ENCODE measurements at regions not wholly inside any gene's neighbourhood (a gene's known extent, or its start where the extent isn't known, plus 50 kb on each side); places are given as distances from the start of the nearest gene placed in this dataset.

DNA sequence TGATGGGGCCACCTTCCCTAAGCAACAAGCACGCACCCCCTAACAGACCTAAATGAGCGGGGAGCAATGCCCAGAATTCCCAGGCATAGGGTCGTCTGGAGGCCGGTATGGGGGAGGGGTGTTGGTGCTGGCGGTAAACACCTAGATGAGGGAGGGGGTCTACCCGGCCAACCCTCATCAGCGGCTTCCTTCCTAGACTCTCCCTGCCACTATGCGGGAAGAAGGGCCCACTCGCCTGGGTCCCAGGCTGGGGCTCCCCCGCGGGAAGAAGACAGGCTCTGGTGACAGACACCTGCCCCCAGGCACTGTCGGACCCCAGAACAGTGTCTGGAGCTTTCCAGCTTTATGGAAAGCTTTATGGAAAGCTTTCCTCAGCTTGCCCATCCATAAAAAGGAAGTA, 519.0 kb upstream of the SEMA6A start:
- H2AFZ ChIP-seq (ENCODE audit: control insufficient read depth, low read depth, low read length) = no peak overlapping the region
- ChIA-PET POLR2A (interaction anchor here (0.6 kb wide), 1 partner anchor 61 kb away, joined by 3 read pairs; no protein-coding TSS in a partner anchor), SMC1A (ENCODE audit: uncharacterized antibody, unreplicated experiment) (no interaction called here), CTCF (no interaction called here), RAD21 (ENCODE audit: unreplicated experiment) (no interaction called here)
- H3K27me3 ChIP-seq (replicated peaks in 1 of 2; ENCODE audit: control insufficient read depth in 2 of 2, insufficient read depth in 2 of 2, low read length in 1 of 2) = no peaks in the 10 kb centered on the region
- FAIRE-seq (no peak), ATAC-seq (no peak), DNase-seq (ENCODE audit: low read depth, low spot score) (no peak)
- H3K27ac ChIP-seq (ENCODE audit: control insufficient read depth, insufficient read depth) = no peak overlapping the region
- WGBS (ENCODE audit: insufficient coverage, insufficient replicate concordance, low lambda C conversion rate, missing lambda C conversion rate) = 74% methylated on average over 12 of the region's 12 CpGs
- no peak overlapping the region for H3K4me3 ChIP-seq
- no peak overlapping the region for H3K9ac ChIP-seq (ENCODE audit: control insufficient read depth, insufficient read depth, low read length)
- H3K36me3 ChIP-seq (ENCODE audit: control insufficient read depth in 2 of 2, insufficient read depth in 2 of 2, low read length in 1 of 2) = no peaks in the 10 kb centered on the region
- no peaks in the 10 kb centered on the region for H4K20me1 ChIP-seq (ENCODE audit: control insufficient read depth, insufficient read depth)
- no peak overlapping the region for H3K4me2 ChIP-seq (ENCODE audit: control insufficient read depth, insufficient read depth)
- in situ Hi-C loops (cut with MboI) (no loop called here), intact Hi-C loops (cut with micrococcal nuclease; ENCODE audit: unreplicated experiment) (no loop called here)
- H3K79me2 ChIP-seq (ENCODE audit: control insufficient read depth, insufficient read depth, low read length) = no peaks in the 10 kb centered on the region
- H3K9me3 ChIP-seq (replicated peaks; ENCODE audit: control insufficient read depth, insufficient read depth, low read length) = no peaks in the 10 kb centered on the region; the same call in 2 of the 3 replicates
- H3K4me1 ChIP-seq (ENCODE audit: control insufficient read depth, insufficient read depth, low read length) = no peaks in the 10 kb centered on the region
- BruUV-seq (replicated peaks) = no TSS peak
- no peak for TF ChIP-seq ZZZ3 (IDR thresholded peaks at IDR 0.05; ENCODE audit: control insufficient read depth, insufficient read length, low read depth)
- no peak for TF ChIP-seq RB1 (IDR thresholded peaks at IDR 0.05; ENCODE audit: borderline replicate concordance)
- TF ChIP-seq SUPT20H (IDR thresholded peaks at IDR 0.05; ENCODE audit: borderline replicate concordance, control insufficient read depth, low read depth, low read length) = no peak
- no peak for TF ChIP-seq STAT3 (IDR thresholded peaks at IDR 0.05; ENCODE audit: low read depth, low read length)
- TF ChIP-seq RUNX3 (IDR thresholded peaks at IDR 0.05; ENCODE audit: low read length) = no peak
- no peak for TF ChIP-seq CREM (IDR thresholded peaks at IDR 0.05; ENCODE audit: low read depth)
- TF ChIP-seq RELA (IDR thresholded peaks at IDR 0.05; ENCODE audit: borderline replicate concordance, partially characterized antibody) = no peak

DNA sequence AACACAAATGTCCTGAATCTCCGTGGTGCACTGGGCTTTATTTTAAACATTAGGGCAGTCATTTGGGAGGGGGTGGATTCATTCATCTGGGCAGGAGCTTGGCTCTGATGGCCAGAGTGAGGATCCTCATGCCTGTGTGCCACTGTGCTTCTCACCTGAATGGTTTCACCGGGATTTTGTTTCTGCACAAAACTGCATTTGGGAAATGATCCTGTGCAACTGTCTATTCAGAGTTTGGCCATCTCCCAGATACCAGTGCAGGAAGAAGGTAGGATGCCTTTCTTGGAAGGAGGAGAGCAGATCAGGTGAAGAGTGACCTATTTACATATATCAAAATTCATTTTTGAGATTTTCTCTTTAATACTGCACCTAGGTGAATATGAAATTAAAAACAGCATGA, 514.4 kb upstream of the SEMA6A start:
- DNase-seq (ENCODE audit: low read depth, low spot score) (no peak), FAIRE-seq (no peak), ATAC-seq (no peak)
- intact Hi-C loops (cut with micrococcal nuclease; ENCODE audit: unreplicated experiment) (no loop called here), in situ Hi-C loops (cut with MboI) (no loop called here)
- no peak overlapping the region for H3K27ac ChIP-seq (ENCODE audit: control insufficient read depth, insufficient read depth)
- no peaks in the 10 kb centered on the region for H3K79me2 ChIP-seq (ENCODE audit: control insufficient read depth, insufficient read depth, low read length)
- no peaks in the 10 kb centered on the region for H3K4me1 ChIP-seq (ENCODE audit: control insufficient read depth, insufficient read depth, low read length)
- BruUV-seq (replicated peaks) = no TSS peak
- no peak overlapping the region for H2AFZ ChIP-seq (ENCODE audit: control insufficient read depth, low read depth, low read length)
- 85% methylated on average over 2 of the region's 2 CpGs for WGBS (ENCODE audit: insufficient coverage, insufficient replicate concordance, low lambda C conversion rate, missing lambda C conversion rate)
- ChIA-PET SMC1A (ENCODE audit: uncharacterized antibody, unreplicated experiment) (no interaction called here), POLR2A (no interaction called here), RAD21 (ENCODE audit: unreplicated experiment) (no interaction called here), CTCF (no interaction called here)
- H3K27me3 ChIP-seq (replicated peaks in 1 of 2; ENCODE audit: control insufficient read depth in 2 of 2, insufficient read depth in 2 of 2, low read length in 1 of 2) = no peaks in the 10 kb centered on the region
- H3K4me2 ChIP-seq (ENCODE audit: control insufficient read depth, insufficient read depth) = no peak overlapping the region
- H4K20me1 ChIP-seq (ENCODE audit: control insufficient read depth, insufficient read depth) = no peaks in the 10 kb centered on the region
- no peaks in the 10 kb centered on the region for H3K9me3 ChIP-seq (replicated peaks; ENCODE audit: control insufficient read depth, insufficient read depth, low read length)
- H3K9ac ChIP-seq (ENCODE audit: control insufficient read depth, insufficient read depth, low read length) = no peak overlapping the region
- H3K36me3 ChIP-seq (ENCODE audit: control insufficient read depth in 2 of 2, insufficient read depth in 2 of 2, low read length in 1 of 2) = no peaks in the 10 kb centered on the region
- H3K4me3 ChIP-seq = no peak overlapping the region
- TF ChIP-seq ETV6 (conservative IDR thresholded peaks at IDR 0.05 in 1 of 2, IDR thresholded peaks at IDR 0.05 in 1 of 2; ENCODE audit: borderline replicate concordance in 1 of 2, low read depth in 1 of 2) (no peak), WRNIP1 (IDR thresholded peaks at IDR 0.05; ENCODE audit: borderline replicate concordance, low read depth, low read length) (no peak), BMI1 (IDR thresholded peaks at IDR 0.05; ENCODE audit: borderline replicate concordance) (no peak), ESRRA (IDR thresholded peaks at IDR 0.05; ENCODE audit: low read length) (no peak), CHD1 (IDR thresholded peaks at IDR 0.05; ENCODE audit: low read depth, low read length) (no peak), TARDBP (IDR thresholded peaks at IDR 0.05; ENCODE audit: borderline replicate concordance) (no peak), MTA2 (IDR thresholded peaks at IDR 0.05; ENCODE audit: low read depth) (no peak), YBX1 (IDR thresholded peaks at IDR 0.05) (no peak), TCF7 (IDR thresholded peaks at IDR 0.05; ENCODE audit: borderline replicate concordance) (no peak), YY1 (IDR thresholded peaks at IDR 0.05; ENCODE audit: low read depth, low read length) (no peak), ZSCAN29 (IDR thresholded peaks at IDR 0.05) (no peak), CREM (IDR thresholded peaks at IDR 0.05; ENCODE audit: low read depth) (no peak)
- TF ChIP-seq, protein P1, sequence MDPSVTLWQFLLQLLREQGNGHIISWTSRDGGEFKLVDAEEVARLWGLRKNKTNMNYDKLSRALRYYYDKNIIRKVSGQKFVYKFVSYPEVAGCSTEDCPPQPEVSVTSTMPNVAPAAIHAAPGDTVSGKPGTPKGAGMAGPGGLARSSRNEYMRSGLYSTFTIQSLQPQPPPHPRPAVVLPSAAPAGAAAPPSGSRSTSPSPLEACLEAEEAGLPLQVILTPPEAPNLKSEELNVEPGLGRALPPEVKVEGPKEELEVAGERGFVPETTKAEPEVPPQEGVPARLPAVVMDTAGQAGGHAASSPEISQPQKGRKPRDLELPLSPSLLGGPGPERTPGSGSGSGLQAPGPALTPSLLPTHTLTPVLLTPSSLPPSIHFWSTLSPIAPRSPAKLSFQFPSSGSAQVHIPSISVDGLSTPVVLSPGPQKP (IDR thresholded peaks at IDR 0.05; ENCODE audit: low read depth, low read length) = no peak
- TF ChIP-seq, protein P2, sequence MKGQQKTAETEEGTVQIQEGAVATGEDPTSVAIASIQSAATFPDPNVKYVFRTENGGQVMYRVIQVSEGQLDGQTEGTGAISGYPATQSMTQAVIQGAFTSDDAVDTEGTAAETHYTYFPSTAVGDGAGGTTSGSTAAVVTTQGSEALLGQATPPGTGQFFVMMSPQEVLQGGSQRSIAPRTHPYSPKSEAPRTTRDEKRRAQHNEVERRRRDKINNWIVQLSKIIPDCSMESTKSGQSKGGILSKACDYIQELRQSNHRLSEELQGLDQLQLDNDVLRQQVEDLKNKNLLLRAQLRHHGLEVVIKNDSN (IDR thresholded peaks at IDR 0.05; ENCODE audit: borderline replicate concordance, extremely low read length, insufficient read depth, low read depth, low read length) = no peak

All from GM12878 (cell line).